ENCODE measurements at regions not wholly inside any gene's neighbourhood (a gene's known extent, or its start where the extent isn't known, plus 50 kb on each side); places are given as distances from the start of the nearest gene placed in this dataset.
"Not testable (repeated sequence)": the region's sequence is repeated elsewhere in the genome, so short reads cannot be mapped to it uniquely, and the experiment has no call there.

- not testable (repeated sequence) for TF ChIP-seq EZH2 (IDR thresholded peaks at IDR 0.05; ENCODE audit: borderline replicate concordance, low read depth, low read length, poor library complexity, severe bottlenecking); CTCF (conservative IDR thresholded peaks at IDR 0.05; ENCODE audit: low read depth, low read length)
These were observed 326.7 kb downstream of the SRGAP2C start for GRCh38 chr1:121511455-121511854.
